Immature natural killer cell (primary cell): ENCODE measurements at regions not wholly inside any gene's neighbourhood (a gene's known extent, or its start where the extent isn't known, plus 50 kb on each side); places are given as distances from the start of the nearest gene placed in this dataset.

Experiments
- DNase-seq, 3 donors: peaks; one replicate each; pipeline ENCODE4 v3.0.0; 2022; ENCODE audit warnings: mixed read lengths in 1 of 3
- H3K27ac Mint-ChIP-seq, 6 donors: one replicate each; pipeline ENCODE4 v1.8.0; 2020; ENCODE audit warnings: mixed read lengths in 6 of 6, mild to moderate bottlenecking in 5 of 6, inconsistent platforms in 4 of 6, moderate library complexity in 3 of 6
- H3K27me3 Mint-ChIP-seq, 3 donors: one replicate each; pipeline ENCODE4 v1.8.0; 2020 to 2021; ENCODE audit warnings: low read depth in 3 of 3, mild to moderate bottlenecking in 3 of 3, mixed read lengths in 3 of 3, moderate library complexity in 3 of 3, inconsistent platforms in 1 of 3
- H3K36me3 Mint-ChIP-seq, 3 donors: one replicate each; pipeline ENCODE4 v1.8.0; 2020; ENCODE audit warnings: mixed read lengths in 3 of 3, inconsistent platforms in 2 of 3, mild to moderate bottlenecking in 2 of 3
- H3K4me1 Mint-ChIP-seq, 2 donors: one replicate each; pipeline ENCODE4 v1.8.0; 2020; ENCODE audit warnings: inconsistent platforms in 2 of 2, mild to moderate bottlenecking in 2 of 2, mixed read lengths in 2 of 2, moderate library complexity in 1 of 2
- H3K4me3 Mint-ChIP-seq, 5 donors: one replicate each; pipeline ENCODE4 v1.8.0; 2020; ENCODE audit warnings: mild to moderate bottlenecking in 5 of 5, mixed read lengths in 5 of 5, inconsistent platforms in 3 of 5, moderate library complexity in 3 of 5
- H3K9me3 Mint-ChIP-seq, 6 donors: one replicate each; pipeline ENCODE4 v1.8.0; 2020; ENCODE audit warnings: mild to moderate bottlenecking in 6 of 6, mixed read lengths in 6 of 6, inconsistent platforms in 4 of 6, moderate library complexity in 3 of 6

DNA sequence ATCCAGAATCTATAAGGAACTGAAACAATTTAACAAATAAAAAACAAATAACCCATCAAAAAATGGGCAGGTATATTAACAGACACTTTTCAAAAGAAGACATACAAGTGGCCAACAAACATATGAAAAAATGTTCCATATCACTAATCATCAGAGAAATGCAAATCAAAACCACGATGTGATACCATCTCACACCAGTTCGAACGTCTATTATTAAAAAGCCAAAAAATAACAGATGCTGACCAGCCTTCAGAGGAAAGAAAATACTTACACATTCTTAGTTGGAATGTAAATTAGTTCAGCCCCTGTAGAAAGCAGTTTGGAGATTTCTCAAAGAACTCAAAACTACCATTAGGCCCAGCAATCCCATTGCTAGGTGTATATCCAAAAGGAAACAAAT, 687.9 kb upstream of the AADAT start:
- no peak for DNase-seq
- H3K4me3 Mint-ChIP-seq: no peak overlapping the region
- no peaks in the 10 kb centered on the region for H3K36me3 Mint-ChIP-seq
- no peak overlapping the region for H3K27ac Mint-ChIP-seq
- H3K27me3 Mint-ChIP-seq: no peaks in the 10 kb centered on the region
- peaks cover 14 to 52% (median 26%) of the 10 kb centered on the region in 6 donors for H3K9me3 Mint-ChIP-seq
- H3K4me1 Mint-ChIP-seq: no peaks in the 10 kb centered on the region

DNA sequence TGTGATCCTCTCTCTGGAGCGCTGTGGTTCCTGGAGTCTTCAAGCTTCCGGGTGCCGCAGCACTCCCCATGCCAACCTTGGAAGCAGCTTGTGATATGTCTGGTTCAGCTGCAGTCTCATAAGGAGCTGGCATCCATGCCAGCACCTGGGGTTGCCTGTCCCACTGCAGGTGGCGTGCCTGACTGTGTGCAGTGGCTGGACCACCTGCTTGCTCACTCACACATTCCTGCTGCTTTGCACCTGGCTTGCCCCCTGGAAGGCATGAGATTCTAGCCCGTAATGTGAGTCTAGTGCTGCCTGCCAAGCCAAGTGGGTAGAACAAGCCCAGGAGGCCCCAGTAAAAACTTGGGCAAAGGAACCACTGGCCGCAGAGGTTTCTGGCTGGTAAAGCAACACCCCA, 687.2 kb upstream of the AADAT start:
- Mint-ChIP-seq H3K4me1 (no peaks in the 10 kb centered on the region), H3K36me3 (no peaks in the 10 kb centered on the region), H3K9me3 (peaks cover 14 to 51% (median 28%) of the 10 kb centered on the region in 6 donors), H3K27ac (no peak overlapping the region), H3K27me3 (no peaks in the 10 kb centered on the region), H3K4me3 (no peak overlapping the region)
- no peak for DNase-seq

DNA sequence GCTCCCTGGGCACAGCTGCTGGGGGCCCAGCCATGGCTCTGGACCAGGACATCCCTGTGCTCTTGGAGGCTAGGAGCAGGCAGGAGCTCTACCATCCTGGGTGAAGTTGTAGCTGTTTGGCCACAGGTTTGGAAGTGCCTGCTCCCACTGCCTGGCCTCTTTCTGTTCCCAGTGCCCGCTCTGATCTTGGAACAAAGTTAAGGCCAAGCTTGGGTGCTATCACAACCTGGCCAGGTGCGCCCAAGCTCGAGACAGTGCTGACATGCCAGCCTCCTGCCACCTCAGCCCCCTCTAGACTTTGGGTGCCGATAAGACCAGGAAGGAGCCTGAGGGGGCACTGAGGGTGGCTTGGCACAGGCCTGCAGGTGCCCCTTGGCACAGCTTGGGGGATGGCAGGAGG, 686.1 kb upstream of the AADAT start:
- H3K27ac Mint-ChIP-seq: no peak overlapping the region
- H3K36me3 Mint-ChIP-seq: no peaks in the 10 kb centered on the region
- no peaks in the 10 kb centered on the region for H3K27me3 Mint-ChIP-seq
- H3K4me1 Mint-ChIP-seq: no peaks in the 10 kb centered on the region
- no peak overlapping the region for H3K4me3 Mint-ChIP-seq
- peaks cover 14 to 41% (median 23%) of the 10 kb centered on the region in 6 donors for H3K9me3 Mint-ChIP-seq
- DNase-seq: no peak

DNA sequence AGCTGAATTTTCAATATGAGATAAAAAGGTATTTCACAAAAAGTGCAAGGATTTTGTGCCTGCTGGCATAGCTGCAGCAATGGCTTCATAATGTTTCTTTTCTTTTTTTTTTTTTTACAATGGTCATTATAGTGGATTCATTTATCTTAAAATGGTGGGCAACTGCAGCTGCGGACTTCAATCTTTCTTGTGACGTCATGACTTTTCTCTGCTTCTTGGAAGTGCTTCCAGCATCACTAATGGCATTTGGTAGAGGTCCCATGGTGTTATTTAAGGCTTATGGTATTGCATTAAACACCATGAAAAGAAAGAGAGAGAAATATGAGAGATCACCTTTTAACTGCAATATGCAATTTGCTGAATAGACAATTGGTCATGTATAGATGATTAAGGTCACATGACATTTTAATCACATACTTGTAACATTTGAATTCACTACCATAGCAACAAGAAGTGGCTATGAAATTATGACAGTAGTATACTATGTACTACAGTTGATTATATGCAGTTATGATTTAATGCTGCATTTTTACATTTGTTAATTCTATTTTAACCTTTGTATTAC, 684.0 kb upstream of the AADAT start:
- Mint-ChIP-seq H3K27me3 (no peaks in the 10 kb centered on the region), H3K9me3 (peaks cover 7 to 29% (median 14%) of the 10 kb centered on the region in 6 donors), H3K4me1 (no peaks in the 10 kb centered on the region), H3K36me3 (no peaks in the 10 kb centered on the region), H3K27ac (no peak overlapping the region), H3K4me3 (no peak overlapping the region)
- DNase-seq: no peak

DNA sequence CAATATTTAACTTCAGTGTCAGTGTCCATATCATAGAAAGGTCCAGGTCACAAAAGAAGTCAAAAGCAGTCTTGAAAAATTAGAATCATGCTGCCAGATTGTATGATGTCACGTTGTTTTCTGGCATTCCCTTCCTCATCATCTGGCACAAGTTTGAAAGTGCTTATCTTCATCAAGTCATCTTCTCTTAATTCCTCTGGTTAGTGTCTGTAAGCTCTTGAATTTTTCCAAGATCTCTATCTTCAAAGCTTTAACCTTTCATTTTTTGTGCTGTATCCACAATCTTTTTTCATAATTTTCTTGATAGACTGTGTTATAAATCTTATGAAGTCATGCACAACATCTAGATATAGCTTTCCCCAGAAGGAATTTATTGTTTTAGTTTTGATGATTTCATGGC, 682.7 kb upstream of the AADAT start:
- Mint-ChIP-seq H3K27me3 (no peaks in the 10 kb centered on the region), H3K27ac (no peak overlapping the region), H3K4me3 (no peak overlapping the region)

DNA sequence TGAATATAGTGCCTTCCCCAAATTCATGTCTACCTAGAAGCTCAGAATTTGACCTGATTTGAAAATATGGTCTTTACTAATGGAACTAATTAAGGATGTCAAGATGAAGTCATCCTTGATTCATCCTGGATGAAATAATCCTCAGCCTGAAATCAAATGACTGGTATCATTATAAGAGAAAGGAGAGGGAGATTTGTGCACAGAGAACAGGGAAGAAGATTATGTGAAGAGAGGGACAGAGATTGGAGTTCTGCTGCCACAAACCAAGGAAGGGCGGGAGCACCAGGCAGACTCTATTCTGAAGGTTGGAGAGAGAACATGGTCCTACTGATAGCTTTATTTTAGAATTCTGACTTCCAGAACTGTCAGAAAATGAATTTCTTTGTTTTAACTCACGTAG, 680.9 kb upstream of the AADAT start:
- Mint-ChIP-seq H3K36me3 (no peaks in the 10 kb centered on the region), H3K4me3 (no peak overlapping the region), H3K27me3 (peaks cover 0 to 2% (median 0%) of the 10 kb centered on the region in 3 donors), H3K4me1 (no peaks in the 10 kb centered on the region), H3K27ac (no peak overlapping the region), H3K9me3 (peaks cover 2 to 34% (median 12%) of the 10 kb centered on the region in 6 donors)
- DNase-seq: no peak

More for the DNA sequence above, 682.7 kb upstream of the AADAT start:
- H3K9me3 Mint-ChIP-seq: peaks cover 2 to 34% (median 11%) of the 10 kb centered on the region in 6 donors
- no peak for DNase-seq
- H3K4me1 Mint-ChIP-seq: no peaks in the 10 kb centered on the region
- H3K36me3 Mint-ChIP-seq: no peaks in the 10 kb centered on the region

DNA sequence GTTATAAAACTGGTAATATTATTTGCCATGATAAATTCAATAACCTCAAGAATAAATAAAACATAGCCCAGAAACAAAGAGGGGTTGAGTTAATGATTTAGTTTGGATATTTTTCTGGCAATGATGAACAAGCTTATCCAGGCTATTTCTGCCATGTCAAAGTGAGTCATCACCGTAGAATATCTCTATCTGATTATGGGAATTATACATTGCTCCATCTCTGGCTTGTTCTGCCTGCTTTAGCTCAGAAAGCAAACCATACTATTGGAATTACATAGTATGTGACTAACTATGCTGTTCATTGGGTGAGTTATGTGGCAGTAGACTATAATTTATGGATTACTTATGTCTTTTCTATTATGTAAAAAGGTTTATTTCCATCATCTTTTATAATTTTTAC, 680.1 kb upstream of the AADAT start:
- Mint-ChIP-seq H3K27me3 (peaks cover 0 to 2% (median 0%) of the 10 kb centered on the region in 3 donors), H3K36me3 (no peaks in the 10 kb centered on the region), H3K4me1 (no peaks in the 10 kb centered on the region), H3K27ac (no peak overlapping the region), H3K9me3 (peaks cover 1 to 26% (median 12%) of the 10 kb centered on the region in 6 donors), H3K4me3 (no peak overlapping the region)
- DNase-seq: no peak

DNA sequence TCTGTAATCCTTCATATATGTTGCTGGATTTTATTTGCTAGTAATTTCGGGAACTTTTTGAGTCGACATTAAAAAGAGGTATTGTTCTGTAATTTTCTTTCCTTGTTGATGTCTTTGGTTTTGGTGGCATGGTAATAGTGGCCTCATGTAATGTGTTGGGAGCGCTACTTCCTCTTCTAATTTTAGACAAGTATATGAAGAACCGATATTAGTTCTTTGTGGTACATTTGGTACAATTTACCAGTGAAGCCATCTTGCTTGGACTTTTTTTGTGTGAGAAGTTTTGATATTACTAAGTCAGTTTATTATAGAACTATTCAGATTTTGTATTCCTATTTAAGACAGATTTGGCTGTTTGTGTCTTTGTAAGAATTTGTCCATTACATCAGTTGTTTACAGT, 669.2 kb upstream of the AADAT start:
- H3K4me3 Mint-ChIP-seq: no peak overlapping the region
- no peak for DNase-seq
- H3K36me3 Mint-ChIP-seq: no peaks in the 10 kb centered on the region
- peaks cover 0 to 1% (median 0%) of the 10 kb centered on the region in 3 donors for H3K27me3 Mint-ChIP-seq
- H3K4me1 Mint-ChIP-seq: no peaks in the 10 kb centered on the region
- peaks cover 8 to 50% (median 15%) of the 10 kb centered on the region in 6 donors for H3K9me3 Mint-ChIP-seq
- H3K27ac Mint-ChIP-seq: no peak overlapping the region

DNA sequence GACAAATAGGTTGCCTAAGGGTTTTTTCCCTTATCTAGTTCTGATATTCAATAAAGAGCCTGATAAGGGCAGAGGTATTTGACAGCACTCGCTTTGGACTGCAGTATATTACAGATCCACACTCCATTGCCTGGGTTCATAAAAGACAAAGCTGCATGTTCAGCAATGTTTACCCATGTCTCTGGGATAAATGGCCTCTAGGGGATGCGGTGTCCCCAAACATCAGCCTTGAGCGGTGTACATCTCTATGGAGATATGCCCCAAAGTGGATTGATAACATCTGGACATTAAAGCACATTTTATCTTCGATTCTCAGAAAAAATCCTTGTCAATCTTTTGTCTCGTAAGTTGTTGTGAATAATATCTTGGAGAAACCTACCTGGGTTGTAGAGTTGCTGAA, 660.8 kb upstream of the AADAT start:
- Mint-ChIP-seq H3K9me3 (peaks cover 4 to 44% (median 11%) of the 10 kb centered on the region in 6 donors), H3K4me3 (no peak overlapping the region), H3K36me3 (no peaks in the 10 kb centered on the region), H3K27ac (no peak overlapping the region), H3K27me3 (peaks cover 0 to 3% (median 0%) of the 10 kb centered on the region in 3 donors), H3K4me1 (no peaks in the 10 kb centered on the region)
- DNase-seq: no peak

DNA sequence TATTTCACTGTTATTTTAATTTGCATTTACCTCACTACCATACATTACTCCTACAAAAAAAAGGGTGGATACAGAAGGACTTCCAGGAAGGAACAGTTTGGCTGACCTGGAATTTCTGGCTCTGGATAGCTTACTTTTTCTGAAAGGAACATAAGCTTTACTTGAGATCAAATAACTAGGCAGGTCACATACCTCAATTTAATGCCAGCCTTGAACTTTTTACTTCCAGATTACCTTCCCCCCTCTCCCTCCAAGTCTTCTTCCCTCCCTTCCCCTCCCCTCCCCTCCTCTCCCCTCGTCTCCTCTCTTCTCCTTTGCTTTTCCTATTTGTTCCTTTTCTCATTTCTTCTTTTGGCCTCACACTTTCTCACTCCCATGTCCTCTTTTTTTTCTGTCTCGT, 659.2 kb upstream of the AADAT start:
- no peaks in the 10 kb centered on the region for H3K4me1 Mint-ChIP-seq
- H3K4me3 Mint-ChIP-seq: no peak overlapping the region
- H3K36me3 Mint-ChIP-seq: no peaks in the 10 kb centered on the region
- no peak for DNase-seq
- H3K9me3 Mint-ChIP-seq: peaks cover 4 to 44% (median 9%) of the 10 kb centered on the region in 6 donors
- H3K27ac Mint-ChIP-seq: no peak overlapping the region
- peaks cover 0 to 3% (median 0%) of the 10 kb centered on the region in 3 donors for H3K27me3 Mint-ChIP-seq

DNA sequence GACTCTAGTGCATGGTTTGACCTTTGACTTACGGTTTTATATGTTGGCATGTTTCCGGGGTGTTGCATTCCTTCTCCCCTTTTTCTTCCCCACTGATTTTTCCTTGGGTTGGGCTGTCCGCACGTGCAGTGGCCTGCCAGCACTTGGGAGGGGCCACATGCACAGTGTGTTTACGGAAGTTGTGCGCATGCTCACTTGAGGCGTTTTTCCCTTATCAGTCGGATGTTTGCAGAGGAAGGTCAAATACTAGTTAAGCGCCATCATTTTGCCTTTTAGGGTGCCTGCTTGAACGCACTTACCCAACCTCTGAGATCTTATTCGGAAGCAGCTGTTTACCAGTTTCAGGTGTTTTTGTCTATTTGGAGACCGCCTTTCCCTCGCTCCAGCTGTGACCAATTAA, 653.9 kb upstream of the AADAT start:
- peaks cover 0 to 2% (median 2%) of the 10 kb centered on the region in 3 donors for H3K27me3 Mint-ChIP-seq
- H3K4me3 Mint-ChIP-seq: no peak overlapping the region
- DNase-seq: no peak
- H3K27ac Mint-ChIP-seq: no peak overlapping the region
- no peaks in the 10 kb centered on the region for H3K36me3 Mint-ChIP-seq
- peaks cover 2 to 32% (median 9%) of the 10 kb centered on the region in 6 donors for H3K9me3 Mint-ChIP-seq
- H3K4me1 Mint-ChIP-seq: no peaks in the 10 kb centered on the region

DNA sequence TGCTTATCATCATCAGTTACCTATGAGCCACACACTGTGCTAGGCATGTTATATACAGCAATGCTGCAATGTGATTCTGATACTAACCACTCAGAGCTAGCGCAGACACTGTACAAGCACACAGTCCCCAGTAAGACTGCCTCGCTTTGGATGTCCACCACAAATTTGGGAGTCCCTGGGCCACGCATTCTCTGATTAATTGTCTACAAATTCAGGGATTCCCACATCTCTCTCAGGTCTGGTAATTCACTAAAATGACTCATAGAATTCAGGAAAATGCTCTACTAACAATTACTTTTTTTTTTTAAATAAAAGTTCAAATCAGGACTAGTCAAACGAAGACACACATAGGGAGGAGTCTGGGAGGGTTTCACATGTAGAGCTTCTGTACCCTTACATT, 652.1 kb upstream of the AADAT start:
- Mint-ChIP-seq H3K4me1 (no peaks in the 10 kb centered on the region), H3K4me3 (no peak overlapping the region), H3K36me3 (no peaks in the 10 kb centered on the region), H3K27ac (no peak overlapping the region), H3K9me3 (peaks cover 3 to 31% (median 9%) of the 10 kb centered on the region in 6 donors), H3K27me3 (peaks cover 0 to 2% (median 0%) of the 10 kb centered on the region in 3 donors)
- DNase-seq: no peak

DNA sequence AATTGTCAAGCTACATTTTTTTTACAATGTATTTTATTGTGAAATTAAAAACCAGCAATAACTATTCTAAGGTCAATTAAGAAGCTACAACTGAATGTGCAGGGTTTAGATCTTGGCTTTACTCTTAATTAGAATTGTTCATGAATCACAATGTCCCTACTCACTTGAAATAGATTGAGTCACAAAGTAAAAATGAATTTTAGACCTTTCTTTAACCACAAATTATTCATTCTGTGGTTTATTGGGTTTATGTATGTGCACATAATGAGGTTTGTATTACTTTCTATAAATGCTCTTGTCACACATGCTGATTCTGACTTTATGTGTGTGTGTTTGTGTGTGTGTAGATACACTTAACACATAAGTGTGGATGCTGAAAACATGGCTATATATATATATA, 647.0 kb upstream of the AADAT start:
- DNase-seq: no peak
- H3K9me3 Mint-ChIP-seq: peaks cover 0 to 10% (median 2%) of the 10 kb centered on the region in 6 donors
- H3K4me3 Mint-ChIP-seq: no peak overlapping the region
- no peaks in the 10 kb centered on the region for H3K27me3 Mint-ChIP-seq
- no peaks in the 10 kb centered on the region for H3K36me3 Mint-ChIP-seq
- no peaks in the 10 kb centered on the region for H3K4me1 Mint-ChIP-seq
- no peak overlapping the region for H3K27ac Mint-ChIP-seq

DNA sequence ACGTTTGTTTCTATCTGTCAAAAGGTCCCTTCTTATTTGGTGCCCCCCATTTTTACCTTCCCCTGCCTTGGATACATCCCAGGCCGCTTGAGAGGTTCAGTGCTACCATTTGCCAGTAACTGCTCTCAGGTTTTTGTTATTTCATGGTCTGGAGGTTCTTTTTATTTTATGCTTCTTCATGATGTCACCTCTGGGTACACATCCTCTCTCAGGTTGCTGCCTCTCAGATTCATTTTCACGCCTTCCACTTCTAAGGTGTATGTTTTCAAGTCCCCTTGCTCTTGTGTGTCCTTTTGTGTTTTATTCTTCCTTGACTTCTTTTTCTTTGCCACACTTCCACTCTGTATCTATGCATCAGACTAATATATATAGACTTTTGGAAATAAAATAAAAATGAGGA, 640.1 kb upstream of the AADAT start:
- H3K4me1 Mint-ChIP-seq: no peaks in the 10 kb centered on the region
- peaks cover 0 to 10% (median 4%) of the 10 kb centered on the region in 6 donors for H3K9me3 Mint-ChIP-seq
- no peaks in the 10 kb centered on the region for H3K27me3 Mint-ChIP-seq
- no peak overlapping the region for H3K4me3 Mint-ChIP-seq
- no peak overlapping the region for H3K27ac Mint-ChIP-seq
- DNase-seq: no peak
- no peaks in the 10 kb centered on the region for H3K36me3 Mint-ChIP-seq

DNA sequence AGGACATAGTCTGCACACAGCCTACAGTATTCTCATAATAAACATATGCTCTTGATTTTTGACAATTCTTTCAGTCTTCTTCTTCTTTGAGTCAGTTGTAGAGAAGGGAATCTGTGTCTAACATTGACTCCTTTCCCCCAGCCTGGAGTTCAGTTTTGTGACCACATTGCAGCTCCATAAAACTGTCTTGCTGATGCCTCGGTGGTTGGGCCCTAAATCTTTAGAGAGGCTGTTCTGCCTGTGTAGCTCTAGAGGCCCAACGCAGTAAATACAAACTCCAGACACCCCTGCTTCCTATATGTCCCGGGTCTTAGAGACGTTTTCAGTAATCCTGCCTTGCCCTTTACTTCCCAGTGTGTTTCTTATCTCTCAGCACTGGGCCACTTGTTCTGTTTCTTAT, 639.5 kb upstream of the AADAT start:
- Mint-ChIP-seq H3K27ac (no peak overlapping the region), H3K4me3 (no peak overlapping the region), H3K27me3 (peaks cover 0 to 3% (median 0%) of the 10 kb centered on the region in 3 donors), H3K4me1 (no peaks in the 10 kb centered on the region), H3K36me3 (no peaks in the 10 kb centered on the region), H3K9me3 (peaks cover 0 to 16% (median 8%) of the 10 kb centered on the region in 6 donors)
- no peak for DNase-seq
